HPDE6-E6E7 (cell line): ENCODE measurements at regions not wholly inside any gene's neighbourhood (a gene's known extent, or its start where the extent isn't known, plus 50 kb on each side); places are given as distances from the start of the nearest gene placed in this dataset.

Experiments used
- DNase-seq: peaks from one replicate; pipeline ENCODE4 v3.0.0; 2011; ENCODE audit warnings: missing footprints; ENCODE audit errors: extremely low spot score

DNA sequence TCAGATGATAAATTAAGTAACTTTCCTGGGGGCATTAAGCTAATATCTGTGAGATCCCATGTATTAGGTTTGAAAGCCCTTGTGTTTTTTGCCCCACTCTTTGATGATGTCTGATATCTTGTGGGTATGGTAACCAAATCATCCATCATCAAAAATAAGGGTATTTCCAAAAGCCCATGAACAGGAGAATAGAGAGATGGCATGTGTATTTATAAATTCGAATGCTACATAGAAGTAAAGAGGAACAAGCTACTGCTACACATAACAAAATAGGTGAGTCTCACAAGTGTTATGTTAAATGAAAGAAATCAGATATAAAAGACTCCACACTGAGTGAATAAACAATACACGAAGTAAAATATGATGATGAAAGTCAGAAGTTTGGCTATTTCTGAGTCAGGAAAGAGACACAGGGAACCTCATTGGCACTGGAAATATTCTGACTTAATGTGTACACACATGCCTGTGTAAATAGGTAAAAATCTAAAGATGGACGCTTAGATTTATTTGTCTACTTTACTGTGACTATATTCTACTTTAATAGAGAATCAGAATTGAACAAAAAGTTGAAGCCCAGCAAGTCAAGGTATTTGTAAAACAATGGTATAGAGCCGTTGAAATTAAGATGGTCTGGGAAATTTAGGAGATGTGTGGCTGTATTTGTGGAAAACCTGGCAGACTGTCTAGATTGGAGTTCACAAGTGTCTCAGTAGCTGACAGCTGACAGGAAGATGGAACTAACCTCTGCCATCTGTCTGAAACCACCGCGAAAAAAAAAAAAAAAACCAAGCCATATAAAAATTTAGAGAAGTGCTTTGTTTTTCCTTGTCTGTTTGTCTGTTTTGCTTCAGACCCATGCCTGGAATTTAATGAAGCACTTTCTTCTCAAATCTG lies 111.0 kb upstream of the TGFBR2 start:
- DNase-seq, result no peak

DNA sequence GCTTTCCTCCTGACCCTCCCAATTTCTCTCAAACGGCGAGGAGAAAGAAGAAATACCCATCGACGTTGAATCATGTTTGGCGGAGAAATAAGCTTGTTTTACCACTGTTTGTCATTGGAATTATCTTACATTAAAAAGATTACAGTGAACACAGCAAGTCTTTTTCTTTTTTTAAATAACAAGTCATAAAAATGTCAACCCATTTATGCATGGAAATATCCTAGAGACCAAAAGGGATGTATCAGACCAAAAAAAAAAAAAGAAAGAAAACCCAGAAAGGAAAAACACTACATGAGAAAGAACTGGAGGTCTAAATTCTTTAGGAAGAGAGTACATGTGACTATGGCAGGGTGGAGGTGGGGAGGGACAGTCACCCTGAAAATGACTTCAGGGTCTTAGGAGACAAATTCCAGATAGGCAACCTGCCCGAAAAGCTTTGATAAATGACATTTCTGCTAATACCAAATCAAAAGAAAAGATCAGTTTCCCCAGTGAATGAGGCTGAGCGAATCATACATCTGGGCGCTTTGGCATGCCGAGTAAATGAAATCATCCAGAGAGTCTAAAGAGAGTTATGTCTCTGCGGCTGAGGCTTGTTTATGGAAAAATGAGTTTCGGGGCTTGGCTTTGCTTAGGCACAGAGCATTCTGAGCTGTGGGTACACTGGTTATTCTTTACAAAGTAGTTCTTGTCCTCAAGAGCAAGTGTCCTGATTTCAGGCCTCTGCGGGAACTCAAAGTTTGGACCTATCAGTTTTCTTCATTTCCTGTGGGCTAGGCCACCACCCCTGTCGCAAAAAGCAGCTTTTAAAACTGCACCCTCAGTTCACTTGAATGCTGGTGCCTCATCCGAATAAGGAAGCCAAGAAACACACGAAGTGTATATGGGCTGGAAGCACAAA lies 110.1 kb upstream of the TGFBR2 start:
- no peak for DNase-seq

DNA sequence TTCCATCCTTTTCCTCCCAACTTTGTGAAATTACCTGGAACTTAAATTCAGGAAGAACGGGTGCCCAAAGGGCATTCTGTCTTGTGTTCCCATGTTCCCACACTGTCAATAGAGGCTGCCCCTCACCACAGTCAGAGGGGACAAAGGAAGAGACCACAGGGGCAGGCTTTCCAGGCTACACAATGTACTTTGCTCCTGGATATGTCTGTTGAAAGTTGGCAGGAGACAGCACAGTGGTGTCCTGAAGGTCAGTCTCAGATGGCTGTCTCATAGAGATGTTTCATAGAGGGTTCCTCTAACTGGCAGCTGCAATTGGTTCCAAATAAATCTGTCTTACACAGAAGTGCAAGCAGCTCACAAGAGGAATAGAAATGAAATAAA lies 107.8 kb upstream of the TGFBR2 start:
- no peak for DNase-seq

DNA sequence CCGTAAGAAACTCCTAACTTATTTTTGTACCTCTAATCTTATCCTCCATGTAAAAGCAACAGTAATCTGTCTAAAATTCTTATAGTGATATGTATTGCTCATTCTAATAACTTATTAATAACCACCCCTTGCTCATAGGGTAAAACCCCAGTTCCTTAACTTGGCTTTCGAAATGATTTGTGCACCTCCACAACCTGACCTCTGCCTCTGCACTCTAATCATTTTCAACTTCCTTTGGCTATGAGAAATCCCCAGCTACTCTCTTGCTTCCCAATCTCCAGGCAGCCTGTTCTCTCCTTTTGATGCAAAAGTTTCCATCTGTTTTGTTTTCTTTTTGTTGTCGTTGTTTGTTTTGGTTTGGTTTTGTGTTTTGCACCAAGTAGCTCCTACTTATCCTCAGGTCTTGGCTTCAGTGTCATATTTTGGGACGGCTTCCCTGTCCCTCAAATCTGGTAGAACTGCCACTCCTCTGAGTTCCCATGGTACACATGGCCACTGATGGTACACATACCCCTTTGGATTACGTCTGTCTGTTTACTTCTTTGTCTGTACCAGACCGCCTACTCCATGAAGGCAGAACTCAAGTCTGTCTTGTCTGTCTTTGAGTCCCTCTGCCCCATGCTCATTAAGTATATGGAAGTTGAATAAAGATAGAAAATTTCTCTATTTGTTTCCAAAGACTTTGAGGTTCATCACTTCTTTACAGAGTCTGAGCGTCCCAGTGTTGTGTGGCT lies 105.6 kb upstream of the TGFBR2 start:
- no peak for DNase-seq

DNA sequence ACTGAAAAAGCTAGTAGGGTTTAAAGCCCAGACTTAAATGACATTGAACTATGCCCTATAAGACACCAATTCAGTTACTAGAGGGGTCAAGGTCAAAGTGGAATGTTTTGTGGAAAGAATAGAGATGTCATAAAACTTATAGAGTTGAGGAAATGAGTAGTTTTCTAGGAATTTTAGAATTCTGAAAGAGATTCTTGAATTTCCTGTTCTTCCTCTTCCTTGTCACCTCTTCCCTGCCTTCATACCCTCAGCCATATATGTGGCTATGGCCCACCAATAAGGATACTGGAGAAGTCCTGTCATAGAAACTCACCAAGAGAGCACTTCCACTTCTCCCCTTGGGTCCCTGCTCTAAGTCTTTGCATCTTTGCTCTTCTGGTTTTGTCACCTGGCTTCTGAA lies 104.9 kb upstream of the TGFBR2 start:
- DNase-seq, result no peak

DNA sequence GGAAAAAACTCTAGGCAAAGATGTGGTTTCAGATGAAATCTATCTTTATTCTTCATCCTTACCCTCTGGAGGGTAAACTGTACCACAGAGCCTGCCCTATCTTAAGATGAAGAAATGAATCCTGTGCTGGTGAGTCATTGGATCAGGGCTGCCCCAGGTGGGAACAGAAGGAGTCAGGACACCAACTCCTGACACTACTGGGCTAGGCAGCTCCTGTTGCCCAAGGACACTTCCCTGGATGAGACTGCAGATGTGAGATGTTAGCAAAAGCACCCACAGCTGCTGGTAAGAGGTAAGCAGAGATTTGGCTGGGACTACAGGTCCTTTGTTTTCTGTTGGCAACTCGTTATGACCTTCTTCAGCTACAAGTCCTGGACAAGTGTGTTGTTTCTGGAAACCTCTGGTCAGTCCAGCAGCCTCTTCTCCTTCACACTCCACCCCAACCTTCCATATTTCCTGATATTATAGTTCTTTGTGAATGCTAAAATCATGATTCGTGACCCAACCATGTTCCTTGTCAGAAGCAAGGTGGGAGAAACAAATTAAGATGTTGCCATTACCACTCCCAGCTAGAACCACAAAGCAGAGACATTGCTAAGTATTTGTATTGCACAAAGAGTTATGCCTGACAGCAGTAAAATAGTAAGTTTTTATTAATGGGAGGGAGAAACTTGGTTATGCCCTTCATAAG lies 104.2 kb upstream of the TGFBR2 start:
- no peak for DNase-seq

DNA sequence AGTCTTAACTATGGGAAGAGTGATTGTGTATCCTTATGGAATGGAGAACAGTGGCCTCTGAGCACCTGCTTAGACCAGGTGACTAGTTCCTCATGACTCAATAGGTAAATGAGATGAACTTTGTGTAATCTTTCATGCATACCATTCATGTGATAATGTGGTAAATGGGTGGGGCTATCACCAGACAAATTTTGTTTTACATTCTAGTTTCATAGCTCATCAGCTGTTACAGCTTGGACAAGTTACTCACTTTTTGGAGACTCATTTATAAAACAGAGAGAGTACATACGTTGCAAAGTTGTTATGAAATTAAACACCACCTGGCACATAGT lies 103.7 kb upstream of the TGFBR2 start:
- peak; percentile 22 for DNase-seq

DNA sequence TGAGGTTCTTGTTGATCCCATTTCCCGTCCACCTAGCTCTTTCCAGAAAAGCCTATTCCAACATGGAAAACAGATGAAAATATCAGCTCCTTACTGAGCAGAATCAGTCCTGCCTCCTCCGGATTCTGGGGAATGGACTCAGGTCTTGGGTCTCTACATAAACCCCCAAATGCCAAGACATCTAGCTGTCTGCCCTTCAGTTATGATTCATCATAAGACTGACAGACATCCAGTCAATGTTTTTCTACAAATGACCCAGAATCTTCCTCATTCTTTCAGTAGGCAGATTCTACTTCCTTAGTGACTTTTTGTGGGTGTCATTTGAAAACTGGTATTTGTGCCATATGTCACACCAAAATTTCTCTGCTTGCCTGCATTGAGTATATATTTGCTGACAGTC lies 103.0 kb upstream of the TGFBR2 start:
- DNase-seq, result no peak

DNA sequence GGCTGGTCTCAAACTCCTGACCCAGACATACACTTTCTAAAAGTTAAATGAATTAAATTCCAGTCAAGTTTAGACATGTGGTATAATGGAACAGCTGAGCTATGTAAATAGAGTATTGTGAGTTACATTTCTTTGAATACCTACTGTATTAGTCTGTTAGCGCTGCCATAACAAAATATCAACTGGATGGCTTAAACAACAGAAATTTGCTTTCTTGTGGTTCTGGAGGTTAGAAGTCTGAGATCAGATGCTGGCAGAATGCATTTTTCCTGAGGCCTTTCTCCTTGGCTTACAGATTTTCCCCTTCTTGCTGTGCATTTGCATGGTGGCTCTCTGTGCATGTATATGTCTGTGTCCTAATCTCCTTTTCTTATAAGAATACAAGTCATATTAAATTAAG lies 101.5 kb upstream of the TGFBR2 start:
- no peak for DNase-seq

DNA sequence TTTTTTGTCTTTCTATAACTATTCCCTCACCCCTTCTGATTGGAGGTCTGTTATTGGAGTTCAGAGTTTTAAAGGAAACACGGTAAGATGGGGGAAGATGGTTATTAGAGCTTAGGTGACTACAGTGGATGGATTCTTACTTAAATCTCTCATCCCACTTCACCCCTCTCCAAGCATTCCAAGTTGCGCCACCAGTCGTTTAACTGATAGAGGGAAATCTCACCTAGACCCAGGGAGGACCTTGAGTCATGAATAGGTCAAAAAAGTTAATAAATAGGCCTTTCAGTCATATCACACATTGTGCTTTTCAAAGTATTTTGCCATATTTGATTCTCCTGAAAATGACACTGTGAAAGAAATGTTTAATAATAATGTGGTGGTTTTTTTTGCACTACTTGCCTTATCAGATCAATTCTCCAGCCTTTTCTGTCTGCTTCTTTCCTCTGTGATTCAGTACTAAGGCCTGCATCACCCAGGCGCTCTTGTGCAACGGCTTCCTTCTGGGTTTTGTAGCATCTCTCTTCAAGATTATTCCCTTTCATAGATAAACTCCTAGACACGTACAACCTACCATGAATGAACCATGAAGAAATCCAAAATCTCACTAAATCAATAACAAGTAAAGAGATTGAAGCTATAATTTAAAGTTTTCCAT lies 100.4 kb upstream of the TGFBR2 start:
- DNase-seq, result no peak

DNA sequence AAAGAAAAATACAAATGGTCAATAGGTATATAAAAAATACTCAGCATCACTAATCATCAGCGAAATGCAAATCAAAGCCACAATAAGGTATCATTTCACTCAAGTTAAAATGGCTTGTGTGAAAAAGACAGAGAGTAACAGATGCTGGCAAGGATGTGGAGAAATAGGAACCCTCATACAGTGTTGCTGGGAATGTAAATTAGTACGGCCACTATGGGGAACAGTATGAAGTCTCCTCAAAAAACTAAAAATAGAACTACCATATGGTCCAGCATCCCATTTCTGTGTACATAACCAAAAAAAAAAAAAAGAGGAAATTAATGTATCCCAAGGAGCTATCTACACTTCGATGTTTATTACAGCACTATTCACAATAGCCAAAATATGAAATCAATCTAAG lies 98.1 kb upstream of the TGFBR2 start:
- no peak for DNase-seq

DNA sequence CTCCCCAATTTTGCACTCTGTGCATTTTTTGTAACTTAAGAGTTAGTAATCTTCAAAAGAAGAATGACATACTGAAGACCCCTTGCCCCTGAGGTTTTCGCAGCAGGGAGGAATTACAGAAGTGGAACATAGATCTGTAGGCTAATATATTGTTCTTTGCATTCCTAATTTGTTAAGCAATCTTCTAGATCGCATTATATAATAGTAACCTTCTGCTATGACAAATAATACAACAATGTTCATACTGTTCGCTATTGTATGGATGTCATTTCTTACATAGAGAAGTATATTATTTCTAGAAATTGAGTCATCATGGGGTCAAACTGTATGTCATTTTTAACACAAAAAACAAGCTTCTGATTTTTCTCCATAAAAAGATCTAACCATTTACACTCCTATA lies 95.8 kb upstream of the TGFBR2 start:
- no peak for DNase-seq

DNA sequence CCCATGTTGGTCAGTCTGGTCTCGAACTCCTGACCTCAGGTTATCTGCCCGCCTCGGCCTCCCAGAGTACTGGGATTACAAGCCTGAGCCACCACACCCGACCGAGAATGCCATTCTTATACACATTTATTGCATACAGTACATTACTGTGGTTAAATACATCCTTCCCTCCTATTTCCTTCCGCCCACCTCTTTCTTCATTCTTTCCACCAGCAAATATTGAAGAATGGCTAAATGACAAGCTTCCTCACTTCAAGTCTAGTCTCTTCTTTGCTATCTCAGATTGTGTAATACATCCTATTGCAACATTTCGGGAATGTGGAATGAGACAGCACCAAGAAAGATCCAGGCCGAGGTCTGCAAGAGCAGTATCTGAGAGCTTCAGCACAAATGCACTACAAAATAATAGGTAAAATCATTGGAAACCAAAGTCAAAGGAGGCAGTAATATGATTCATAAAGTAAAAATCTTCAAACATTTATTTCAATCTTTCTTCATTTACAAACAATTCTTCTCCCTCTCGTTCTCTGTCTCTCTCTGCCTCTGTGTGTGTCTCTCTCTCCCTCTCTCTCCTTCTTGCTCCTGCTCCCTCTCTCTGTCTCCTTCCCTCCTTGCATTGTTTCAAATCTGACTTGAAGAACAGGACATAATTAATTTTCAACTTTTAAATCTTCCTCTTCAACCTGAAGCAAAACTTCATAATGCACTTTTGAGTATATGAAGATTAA lies 94.7 kb upstream of the TGFBR2 start:
- peak; percentile 20 for DNase-seq

DNA sequence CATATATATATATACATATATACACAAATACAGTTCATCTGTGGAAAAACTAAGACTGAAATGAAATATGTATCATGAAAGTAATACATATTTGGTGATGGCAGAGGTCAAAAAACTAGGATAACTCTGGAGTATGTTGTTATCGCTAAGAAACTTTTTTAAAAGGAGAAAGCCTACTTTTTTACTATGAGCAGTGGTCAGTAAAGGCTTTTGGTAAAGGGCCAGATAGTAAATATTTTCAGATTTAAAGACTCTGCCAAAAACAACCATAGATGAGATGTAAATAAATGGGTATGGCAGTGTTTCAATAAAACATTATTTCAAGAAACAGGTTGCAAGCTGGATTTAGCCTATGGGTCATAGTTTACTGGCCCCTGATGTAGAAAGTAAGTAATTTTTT lies 93.8 kb upstream of the TGFBR2 start:
- no peak for DNase-seq

DNA sequence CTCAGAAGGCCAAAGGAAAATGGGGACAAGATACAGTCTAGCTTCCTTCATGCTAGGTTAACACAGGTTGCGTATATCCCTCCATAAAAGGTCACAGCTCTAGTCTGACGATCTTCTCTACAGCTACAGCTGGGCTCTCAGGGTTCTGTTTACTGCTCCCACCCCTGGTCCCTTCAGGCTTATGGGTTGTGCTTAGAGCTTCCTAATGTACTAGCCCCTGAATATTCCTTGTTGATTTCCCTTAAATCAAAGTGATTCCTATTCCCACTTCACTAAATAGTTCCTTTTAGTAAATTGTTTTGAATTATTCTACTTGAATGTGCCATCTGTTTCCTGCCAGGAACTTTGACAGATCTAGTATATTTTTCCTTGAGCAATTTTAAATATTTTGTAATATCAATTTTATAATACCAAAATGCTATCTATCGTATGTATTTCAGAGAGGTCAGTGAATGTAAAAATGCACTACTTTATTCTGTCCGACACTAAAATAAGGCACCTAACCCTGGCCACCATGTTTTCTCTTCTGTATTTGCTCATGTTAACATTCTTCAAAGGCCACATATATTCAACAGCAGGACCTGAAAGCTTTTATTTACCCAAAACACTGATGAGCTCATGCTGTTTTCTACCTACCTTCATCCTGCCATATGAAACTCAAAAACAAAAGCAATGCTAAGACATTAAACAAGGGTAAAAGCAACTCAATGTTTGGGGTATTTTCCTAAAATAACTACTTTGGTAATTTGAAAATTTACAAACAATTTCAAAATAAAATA lies 92.8 kb upstream of the TGFBR2 start:
- no peak for DNase-seq

DNA sequence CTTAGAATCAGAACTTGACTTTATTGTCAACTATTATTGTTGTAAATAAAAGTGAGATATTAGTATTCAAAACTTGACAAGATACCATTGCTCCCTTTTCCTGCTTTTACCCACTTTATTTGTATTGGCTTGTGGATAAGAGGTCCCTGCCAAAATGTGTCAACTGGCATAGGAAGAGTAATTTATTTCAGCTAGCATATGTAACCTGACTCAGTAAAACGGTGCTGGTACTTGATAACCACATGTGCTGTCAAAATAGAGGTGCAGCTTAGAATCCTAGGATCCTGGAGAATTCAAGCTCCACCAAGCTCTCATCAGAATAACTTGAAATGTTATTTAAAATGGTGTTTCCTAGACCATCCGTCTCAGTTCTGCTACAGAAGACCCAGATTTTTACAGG lies 90.2 kb upstream of the TGFBR2 start:
- DNase-seq, result no peak

DNA sequence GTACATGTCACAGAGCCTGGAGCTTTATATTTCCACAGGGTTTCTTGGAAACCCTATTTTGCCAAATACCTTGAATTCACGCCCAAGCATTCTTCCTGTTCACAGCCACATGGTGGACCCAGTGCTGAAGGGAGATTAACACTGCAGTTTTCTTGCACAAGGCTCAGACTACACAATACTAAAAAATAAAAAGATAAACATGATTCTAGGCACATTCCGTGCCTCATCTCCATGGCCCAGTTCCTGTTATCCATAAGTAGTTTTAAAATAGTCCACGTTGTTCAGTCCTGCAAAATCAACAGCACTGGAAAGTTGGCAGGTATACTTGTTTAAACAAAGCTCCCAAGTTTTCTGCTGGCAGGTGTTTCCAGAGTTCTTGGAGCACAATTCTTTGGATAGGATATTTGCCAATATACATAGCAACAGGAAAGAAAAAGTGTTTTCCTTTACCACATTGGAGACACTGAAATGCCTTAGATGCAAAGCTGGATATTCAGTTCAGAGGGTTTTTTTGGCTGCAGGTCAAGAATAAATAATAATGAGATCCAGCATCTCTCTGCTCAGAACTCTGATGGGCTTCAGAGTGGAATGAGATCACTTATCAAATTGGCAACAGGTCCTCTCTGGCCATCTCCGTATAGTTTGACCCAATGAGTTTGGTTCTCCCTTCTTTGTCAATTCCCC lies 88.1 kb upstream of the TGFBR2 start:
- DNase-seq, result no peak

DNA sequence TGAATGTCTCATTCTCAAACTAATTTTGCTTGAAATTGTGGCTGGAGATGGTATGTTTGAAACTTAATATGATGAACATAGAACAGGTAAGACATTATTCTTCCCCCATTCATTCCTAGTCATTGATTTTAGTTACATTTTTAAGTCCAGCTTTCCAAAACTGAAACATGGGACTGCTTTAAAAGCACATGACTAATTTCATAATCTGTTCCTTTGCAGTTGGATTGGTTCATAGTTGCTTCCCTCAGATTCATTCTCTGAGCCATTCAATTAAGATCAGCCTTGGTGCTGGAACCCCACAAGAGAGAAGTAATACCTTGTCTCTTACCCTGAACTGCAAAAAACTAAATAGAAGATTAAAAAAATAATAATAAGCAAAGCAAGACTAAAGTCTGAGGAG lies 87.5 kb upstream of the TGFBR2 start:
- no peak for DNase-seq

DNA sequence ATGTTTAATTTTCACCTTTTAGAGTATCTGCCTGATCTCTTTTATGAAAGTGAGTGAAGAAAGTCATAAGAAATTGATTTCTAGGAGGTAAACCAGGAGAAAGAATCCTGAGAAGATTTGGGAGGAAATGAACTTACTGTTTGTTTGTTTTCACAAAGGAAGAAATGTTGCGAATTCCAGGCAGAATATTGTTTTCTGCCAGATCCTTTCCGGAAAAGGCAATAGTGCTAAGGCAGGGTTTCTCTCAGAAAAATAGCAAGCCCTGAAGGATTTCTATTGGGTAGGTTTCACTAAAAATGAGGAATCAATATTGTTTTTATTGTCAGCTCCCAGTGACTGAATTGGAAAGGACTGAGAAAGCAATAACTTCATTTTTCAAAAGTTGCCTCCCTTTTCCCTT lies 85.7 kb upstream of the TGFBR2 start:
- no peak for DNase-seq
